NCI-H748 (cell line): ENCODE measurements at regions not wholly inside any gene's neighbourhood (a gene's known extent, or its start where the extent isn't known, plus 50 kb on each side); places are given as distances from the start of the nearest gene placed in this dataset.
A peak's percentile ranks its signal among the peaks of the same experiment; 100 is the strongest.

Experiments used
- DNase-seq: peaks from one replicate; lab custom pipeline; 2025; ENCODE audit not compliant: unreplicated experiment; lab: John Stamatoyannopoulos, UW

- no peak for DNase-seq
Observed at GRCh38 chr7:41052736-41053135, 650.2 kb downstream of the INHBA start.

- DNase-seq: no peak
Observed at GRCh38 chr7:41052201-41052600, 650.7 kb downstream of the INHBA start.

- no peak for DNase-seq
Observed at GRCh38 chr7:41051535-41051934, 651.4 kb downstream of the INHBA start.

- no peak for DNase-seq
Observed at GRCh38 chr7:41051062-41051461, 651.8 kb downstream of the INHBA start.

- DNase-seq: no peak
Observed at GRCh38 chr7:41048771-41049170, 654.1 kb downstream of the INHBA start.

- no peak for DNase-seq
Observed at GRCh38 chr7:41047789-41048191, 655.1 kb downstream of the INHBA start.

GRCh38 chr7:41047211-41047610, 655.7 kb downstream of the INHBA start:
- no peak for DNase-seq

- no peak for DNase-seq
Observed at GRCh38 chr7:41046776-41047175, 656.1 kb downstream of the INHBA start.

- DNase-seq: no peak
Observed at GRCh38 chr7:41046221-41046761, 656.6 kb downstream of the INHBA start.

- peak; percentile 32 for DNase-seq
Observed at GRCh38 chr7:41045556-41046123, 657.2 kb downstream of the INHBA start.

GRCh38 chr7:41039981-41040380, 662.9 kb downstream of the INHBA start:
- DNase-seq: no peak

GRCh38 chr7:41039386-41039953, 663.4 kb downstream of the INHBA start:
- DNase-seq: no peak

- no peak for DNase-seq
Observed at GRCh38 chr7:41038211-41038610, 664.7 kb downstream of the INHBA start.

GRCh38 chr7:41037691-41038090, 665.2 kb downstream of the INHBA start:
- no peak for DNase-seq

GRCh38 chr7:41035794-41036193, 667.1 kb downstream of the INHBA start:
- DNase-seq: no peak

GRCh38 chr7:41033500-41033899, 669.4 kb downstream of the INHBA start:
- no peak for DNase-seq

- no peak for DNase-seq
Observed at GRCh38 chr7:41030673-41031072, 672.2 kb downstream of the INHBA start.

GRCh38 chr7:41029072-41029499, 673.8 kb downstream of the INHBA start:
- no peak for DNase-seq

- DNase-seq: no peak
Observed at GRCh38 chr7:41028580-41028979, 674.3 kb downstream of the INHBA start.

GRCh38 chr7:41027428-41028115, 675.3 kb downstream of the INHBA start:
- DNase-seq: no peak

- DNase-seq: no peak
Observed at GRCh38 chr7:41024126-41024525, 678.8 kb downstream of the INHBA start.

- DNase-seq: no peak
Observed at GRCh38 chr7:41020056-41020455, 682.8 kb downstream of the INHBA start.
